ENCODE measurements at regions not wholly inside any gene's neighbourhood (a gene's known extent, or its start where the extent isn't known, plus 50 kb on each side); places are given as distances from the start of the nearest gene placed in this dataset.

DNA sequence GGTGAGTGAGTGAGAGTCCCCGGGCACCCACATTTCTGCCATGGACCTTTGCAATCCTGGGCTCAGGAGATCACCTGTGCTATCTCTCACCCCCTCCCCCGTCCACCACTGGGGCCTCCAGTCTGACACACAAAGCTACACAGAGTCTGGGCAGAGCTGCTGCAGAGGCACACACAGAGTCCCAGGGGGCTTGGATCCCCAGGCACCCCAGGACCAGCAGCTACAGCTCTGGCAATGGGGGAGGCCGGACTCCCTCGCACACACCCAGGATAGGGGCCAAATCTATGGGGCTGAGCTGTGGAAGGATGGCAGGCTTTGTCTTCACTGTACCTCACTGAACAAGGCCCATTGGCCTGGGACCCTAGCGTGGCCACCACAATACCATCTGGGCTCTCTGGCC is 328.8 kb downstream of the MAN2A1 start:
- no peak for TF ChIP-seq POLR2A (IDR thresholded peaks at IDR 0.05)
- TF ChIP-seq, protein P1, sequence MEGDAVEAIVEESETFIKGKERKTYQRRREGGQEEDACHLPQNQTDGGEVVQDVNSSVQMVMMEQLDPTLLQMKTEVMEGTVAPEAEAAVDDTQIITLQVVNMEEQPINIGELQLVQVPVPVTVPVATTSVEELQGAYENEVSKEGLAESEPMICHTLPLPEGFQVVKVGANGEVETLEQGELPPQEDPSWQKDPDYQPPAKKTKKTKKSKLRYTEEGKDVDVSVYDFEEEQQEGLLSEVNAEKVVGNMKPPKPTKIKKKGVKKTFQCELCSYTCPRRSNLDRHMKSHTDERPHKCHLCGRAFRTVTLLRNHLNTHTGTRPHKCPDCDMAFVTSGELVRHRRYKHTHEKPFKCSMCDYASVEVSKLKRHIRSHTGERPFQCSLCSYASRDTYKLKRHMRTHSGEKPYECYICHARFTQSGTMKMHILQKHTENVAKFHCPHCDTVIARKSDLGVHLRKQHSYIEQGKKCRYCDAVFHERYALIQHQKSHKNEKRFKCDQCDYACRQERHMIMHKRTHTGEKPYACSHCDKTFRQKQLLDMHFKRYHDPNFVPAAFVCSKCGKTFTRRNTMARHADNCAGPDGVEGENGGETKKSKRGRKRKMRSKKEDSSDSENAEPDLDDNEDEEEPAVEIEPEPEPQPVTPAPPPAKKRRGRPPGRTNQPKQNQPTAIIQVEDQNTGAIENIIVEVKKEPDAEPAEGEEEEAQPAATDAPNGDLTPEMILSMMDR (IDR thresholded peaks at IDR 0.05 in 4 of 5, conservative IDR thresholded peaks at IDR 0.05 in 1 of 5), result no peak
